GM21529 (cell line): ENCODE measurements at regions not wholly inside any gene's neighbourhood (a gene's known extent, or its start where the extent isn't known, plus 50 kb on each side); places are given as distances from the start of the nearest gene placed in this dataset.

Experiments
- ATAC-seq: cut with Tn5 transposase; IDR thresholded peaks from one replicate; pipeline ENCODE4 v1.9.1; 2021; ENCODE audit not compliant: unreplicated experiment

DNA sequence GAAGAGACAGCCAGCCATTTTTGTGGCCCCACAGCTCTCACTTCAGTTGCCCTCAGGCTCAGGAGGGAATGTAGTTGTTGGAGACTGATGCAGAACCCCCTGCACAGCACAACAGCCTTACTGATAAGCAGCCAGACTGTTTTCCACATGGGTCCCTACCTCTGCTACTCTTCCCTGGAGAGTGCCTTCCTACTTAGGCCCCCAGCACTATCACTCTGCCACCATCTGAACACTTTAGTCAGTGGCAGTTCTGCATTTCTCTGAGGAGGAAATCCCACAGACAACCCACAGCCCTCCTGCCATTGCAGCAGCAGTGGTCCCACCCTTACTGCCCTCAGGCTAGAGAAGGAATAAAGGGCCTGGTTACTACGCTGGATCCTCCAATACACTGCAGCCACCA lies 61.8 kb upstream of the PTPRD start:
- ATAC-seq: no peak

GRCh38 chr9:10678010-10678409 lies 65.2 kb upstream of the PTPRD start:
- ATAC-seq: no peak

DNA sequence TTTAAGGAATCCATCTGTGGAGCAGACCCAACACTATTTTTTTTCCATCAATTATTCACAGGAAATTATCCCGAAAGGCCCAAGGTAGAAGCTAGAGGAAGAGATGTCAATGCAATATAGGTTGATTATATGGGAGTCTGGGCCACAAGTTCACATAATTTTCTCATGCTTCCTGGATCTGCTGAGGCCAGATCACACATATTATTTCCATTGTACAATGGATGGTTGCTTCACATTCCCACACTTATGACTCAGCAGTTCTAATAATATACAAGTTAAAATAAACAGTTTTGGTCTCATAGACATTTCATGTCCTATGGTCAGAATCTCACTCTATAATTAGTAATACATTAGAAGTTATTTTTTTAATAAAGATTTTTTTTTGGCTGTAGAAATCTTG lies 66.0 kb upstream of the PTPRD start:
- ATAC-seq: no peak

DNA sequence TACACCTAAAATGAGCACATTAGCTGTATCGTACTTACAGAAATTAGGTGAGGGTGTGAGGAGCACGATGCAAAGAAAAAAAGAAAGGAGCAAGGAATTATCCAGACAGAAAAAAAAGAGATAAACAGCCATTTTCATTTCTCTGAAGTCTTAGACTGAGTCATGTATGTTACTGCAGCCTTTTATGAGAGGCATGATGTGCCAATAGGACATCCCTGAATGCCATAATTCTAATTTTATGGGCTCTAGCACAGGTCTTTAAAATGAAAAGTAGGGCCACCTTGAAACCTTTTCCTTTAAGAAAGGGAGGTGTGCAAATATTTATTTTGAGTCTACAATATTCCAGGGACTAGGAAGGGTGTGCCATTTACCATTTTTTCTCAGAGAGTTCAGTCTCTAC lies 74.1 kb upstream of the PTPRD start:
- no peak for ATAC-seq

DNA sequence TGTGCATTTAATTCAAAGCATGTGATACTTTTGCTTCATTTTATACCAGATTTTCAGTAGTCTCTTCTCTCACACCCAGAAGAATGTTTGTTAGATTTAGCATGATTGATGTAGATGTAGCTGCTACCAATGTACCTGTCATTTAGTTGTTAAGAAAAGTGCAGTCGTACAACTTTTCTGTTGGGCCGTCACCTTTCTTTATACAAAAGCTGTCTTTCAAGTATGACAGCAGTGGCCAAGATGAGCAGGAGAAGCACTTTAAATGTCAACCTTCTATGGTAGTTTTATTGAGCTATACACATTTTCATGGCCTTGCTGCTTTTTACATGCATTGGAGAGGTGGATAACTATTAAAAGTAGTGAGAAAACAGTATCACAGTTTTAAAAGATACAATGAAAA lies 77.7 kb upstream of the PTPRD start:
- no peak for ATAC-seq

DNA sequence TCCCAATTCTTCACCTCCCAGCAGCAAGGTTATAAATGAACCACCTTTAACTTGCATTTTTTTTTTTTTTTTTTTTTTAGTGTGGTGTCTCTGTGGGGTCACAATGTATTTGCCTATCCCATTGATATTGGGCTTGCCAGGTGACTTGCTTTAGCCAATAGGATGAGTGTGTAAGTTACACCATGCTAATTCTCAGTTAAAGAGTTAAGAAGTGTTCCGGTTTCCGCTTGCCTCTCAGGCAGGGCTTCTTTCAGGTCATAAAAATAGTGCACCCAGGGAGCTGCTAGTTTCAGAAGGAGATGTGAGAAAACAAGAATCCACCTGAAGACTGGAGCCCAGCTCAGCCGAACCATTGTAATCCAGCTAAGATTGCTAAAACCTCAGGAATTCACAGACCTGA lies 84.2 kb upstream of the PTPRD start:
- no peak for ATAC-seq

GRCh38 chr9:10700291-10700690 lies 87.5 kb upstream of the PTPRD start:
- no peak for ATAC-seq

DNA sequence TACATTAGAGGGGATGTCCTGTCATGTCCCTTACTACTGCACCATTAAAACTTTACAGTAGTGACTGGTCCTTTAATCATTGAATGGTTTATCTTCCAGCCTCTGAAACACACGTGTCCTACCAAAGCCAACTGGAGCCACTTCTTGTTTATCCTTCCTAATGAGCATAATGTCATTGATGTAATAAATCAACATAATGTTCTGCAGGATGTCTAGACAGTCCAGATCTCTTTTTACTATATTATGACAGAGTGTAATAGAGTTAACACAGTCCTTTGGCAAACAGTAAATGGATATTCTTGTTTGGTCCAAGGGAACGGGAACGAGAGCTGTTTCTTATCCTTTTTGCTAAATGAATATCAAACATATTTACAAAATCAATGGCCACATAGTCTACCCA lies 88.1 kb upstream of the PTPRD start:
- no peak for ATAC-seq

GRCh38 chr9:10701906-10702305 lies 89.1 kb upstream of the PTPRD start:
- no peak for ATAC-seq

DNA sequence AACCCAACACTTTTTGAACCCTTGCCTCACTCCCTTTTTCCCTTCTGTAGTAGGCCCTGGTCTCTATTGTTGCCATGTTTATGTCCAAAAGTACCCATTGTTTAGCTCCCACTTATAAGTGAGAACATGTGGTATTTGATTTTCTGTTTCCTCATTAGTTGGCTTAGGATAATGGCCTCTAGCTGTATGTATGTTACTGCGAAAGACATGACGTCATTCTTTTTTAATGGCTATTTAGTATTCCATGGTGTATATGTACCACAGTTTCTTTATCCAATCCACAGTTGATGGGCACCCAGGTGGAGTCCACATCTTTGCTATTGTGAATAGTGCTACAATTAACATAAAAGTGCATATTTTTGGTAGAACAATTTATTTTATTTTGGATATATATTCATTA lies 90.3 kb upstream of the PTPRD start:
- ATAC-seq: no peak

DNA sequence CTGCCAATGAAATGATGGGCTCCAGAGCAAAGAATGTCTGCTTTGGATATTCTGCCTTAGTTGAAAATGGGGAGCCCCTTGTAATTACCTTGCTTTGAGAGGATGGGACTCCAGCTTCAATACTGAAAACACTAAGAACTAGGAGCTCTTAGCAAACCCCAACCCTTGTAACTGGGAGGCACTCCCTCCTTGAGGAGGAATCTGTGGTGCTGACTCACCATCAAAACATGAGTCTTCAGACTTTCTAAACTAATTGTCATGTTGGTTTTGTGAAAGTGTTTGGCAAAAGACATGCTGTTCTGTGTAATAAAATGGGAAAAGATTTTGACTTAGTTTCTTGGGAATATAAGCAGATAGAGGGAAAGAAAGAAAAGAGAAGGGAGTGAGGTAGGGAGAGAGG lies 91.9 kb upstream of the PTPRD start:
- no peak for ATAC-seq

- ATAC-seq: no peak
Measured at GRCh38 chr9:10705383-10705782, 92.6 kb upstream of the PTPRD start.

DNA sequence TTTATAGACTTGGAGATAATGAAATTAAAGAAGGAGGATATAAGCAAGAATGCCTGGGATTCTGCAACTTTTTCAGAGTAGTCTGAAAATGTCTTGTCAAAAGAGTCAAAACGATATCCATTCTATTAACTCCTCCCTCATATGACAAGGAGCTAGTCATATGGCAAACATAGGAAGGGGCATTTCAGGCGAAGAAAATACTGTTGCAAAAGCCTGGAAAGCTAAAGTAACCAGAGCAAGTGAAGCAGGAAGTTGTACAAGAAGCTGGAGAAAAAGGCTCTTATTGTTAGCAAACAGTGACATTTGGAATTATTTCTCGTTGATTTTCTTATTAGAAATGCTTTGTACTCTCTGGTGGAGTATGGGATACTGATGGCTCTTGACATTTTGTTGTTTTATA lies 94.0 kb upstream of the PTPRD start:
- no peak for ATAC-seq

DNA sequence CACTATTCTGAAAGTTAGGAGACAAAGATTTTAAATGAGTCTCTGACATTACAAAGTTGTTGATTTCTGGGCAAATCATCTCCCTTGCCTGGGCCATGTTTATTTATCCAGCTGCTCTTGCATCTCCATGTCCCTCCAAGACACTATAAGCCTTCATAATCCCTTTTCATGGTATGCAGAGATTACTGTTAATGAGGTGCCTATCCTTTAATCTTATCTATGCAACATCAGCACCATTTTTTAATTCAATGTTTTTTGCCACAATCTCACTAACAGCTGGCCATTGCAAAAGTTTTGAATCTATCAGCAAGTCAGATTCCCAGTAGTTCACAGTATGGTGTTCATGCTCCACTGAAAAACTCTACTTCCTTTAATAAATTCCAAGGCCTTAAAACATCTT lies 108.5 kb upstream of the PTPRD start:
- no peak for ATAC-seq

GRCh38 chr9:10729213-10729612 lies 116.4 kb upstream of the PTPRD start:
- ATAC-seq: no peak

DNA sequence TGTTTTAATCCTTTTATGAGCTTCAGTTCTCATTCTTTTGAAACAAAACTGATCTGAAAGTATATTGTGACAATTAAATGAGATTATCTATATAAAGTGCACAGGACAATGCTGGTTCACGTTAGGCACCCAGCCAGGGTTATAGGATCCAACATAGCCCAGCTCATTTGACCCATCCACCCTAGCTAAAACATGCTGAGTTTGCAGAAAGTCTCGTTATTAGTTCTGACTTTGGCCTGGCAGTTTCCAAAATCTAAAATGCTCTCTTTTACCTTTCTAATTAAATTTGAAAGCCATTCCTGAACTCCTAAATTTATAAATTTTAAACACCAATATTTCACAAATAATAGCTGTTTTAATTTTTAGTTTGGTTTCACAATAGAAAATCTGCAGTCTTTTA lies 131.9 kb upstream of the PTPRD start:
- ATAC-seq: no peak

DNA sequence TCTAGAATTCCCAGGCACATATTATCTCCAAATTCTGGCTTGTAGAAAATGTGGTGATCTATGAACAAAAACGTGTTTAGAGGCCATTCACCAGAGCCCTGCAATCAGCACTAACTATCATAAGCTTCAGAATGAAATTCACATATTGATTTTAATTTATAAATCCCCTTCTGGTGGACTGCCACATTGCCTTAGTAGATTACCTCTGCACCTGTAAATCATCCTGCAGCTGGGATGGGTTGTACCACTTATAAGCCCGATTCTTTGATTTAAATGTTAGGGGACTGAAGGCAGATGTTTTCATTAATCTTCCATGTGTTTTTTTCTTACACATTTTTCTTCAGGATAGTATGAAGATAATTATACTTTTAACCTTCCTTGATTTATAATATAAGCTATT lies 140.7 kb upstream of the PTPRD start:
- ATAC-seq: no peak

GRCh38 chr9:10764481-10764880 lies 151.7 kb upstream of the PTPRD start:
- ATAC-seq: no peak

- no peak for ATAC-seq
Measured at GRCh38 chr9:10773136-10773535, 160.3 kb upstream of the PTPRD start.

DNA sequence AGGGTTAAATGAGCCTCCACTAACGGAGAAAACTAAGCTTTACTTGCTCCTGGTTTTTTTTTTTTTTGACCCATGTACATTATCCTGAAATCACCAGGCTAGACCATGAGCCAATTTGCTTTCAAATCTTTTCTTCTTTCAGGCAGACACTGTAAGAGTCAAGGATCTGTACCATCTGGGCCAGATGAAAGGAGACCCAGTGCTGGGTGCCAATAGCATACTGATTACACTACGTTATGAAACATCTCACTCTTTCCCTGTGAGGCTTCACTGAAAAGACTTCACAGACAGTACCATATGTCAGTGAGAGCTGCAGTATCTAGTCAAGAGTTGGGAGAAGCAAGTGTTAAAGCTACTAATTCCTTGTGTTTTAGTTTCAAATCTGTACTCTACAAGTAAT lies 161.2 kb upstream of the PTPRD start:
- no peak for ATAC-seq

- no peak for ATAC-seq
Measured at GRCh38 chr9:10785255-10785654, 172.5 kb upstream of the PTPRD start.

GRCh38 chr9:10793306-10793705 lies 180.5 kb upstream of the PTPRD start:
- ATAC-seq: no peak

- ATAC-seq: no peak
Measured at GRCh38 chr9:10804486-10804885, 191.7 kb upstream of the PTPRD start.

DNA sequence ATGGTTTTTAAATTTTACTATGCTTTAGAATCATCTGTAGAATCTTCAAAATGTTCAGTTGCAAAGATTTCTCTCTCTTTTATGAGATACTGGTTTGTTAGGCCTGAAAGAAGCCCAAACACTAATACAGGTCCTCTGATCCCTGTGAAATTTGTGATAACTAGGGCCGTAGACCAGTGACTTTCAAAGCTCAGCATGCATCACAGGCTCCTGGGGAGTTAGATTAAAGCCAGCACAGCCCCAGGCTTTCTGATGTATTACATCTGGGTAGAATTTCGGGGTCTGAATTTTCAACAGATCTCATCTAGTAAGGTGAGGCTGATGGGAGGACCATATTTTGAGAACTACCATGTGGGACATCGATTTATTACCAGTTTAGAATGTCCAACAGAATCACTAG lies 194.1 kb upstream of the PTPRD start:
- no peak for ATAC-seq
